NCI-H510A (cell line): ENCODE measurements at regions not wholly inside any gene's neighbourhood (a gene's known extent, or its start where the extent isn't known, plus 50 kb on each side); places are given as distances from the start of the nearest gene placed in this dataset.
"Not testable (repeated sequence)": the region's sequence is repeated elsewhere in the genome, so short reads cannot be mapped to it uniquely, and the experiment has no call there.

Experiments
- DNase-seq: peaks from one replicate; lab custom pipeline; 2025; lab: John Stamatoyannopoulos, UW

DNA sequence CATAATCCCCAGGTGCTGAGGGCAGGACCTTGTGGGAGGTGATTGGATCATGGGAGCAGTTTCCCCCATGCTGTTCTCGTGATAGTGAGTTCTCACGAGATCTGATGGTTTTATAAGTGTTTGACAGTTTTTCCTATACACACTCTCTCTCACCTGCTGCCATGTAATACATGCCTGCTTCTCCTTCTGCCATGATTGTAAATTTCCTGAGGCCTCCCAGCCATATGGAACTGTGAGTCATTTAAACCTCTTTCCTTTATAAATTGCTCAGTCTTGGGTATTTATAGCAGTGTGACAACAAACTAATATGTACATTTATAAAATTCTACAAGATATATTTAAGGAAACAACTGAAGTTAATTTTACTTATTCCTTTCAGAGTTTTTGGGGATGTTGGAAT lies 170.8 kb upstream of the BET1 start:
- DNase-seq, result no peak

DNA sequence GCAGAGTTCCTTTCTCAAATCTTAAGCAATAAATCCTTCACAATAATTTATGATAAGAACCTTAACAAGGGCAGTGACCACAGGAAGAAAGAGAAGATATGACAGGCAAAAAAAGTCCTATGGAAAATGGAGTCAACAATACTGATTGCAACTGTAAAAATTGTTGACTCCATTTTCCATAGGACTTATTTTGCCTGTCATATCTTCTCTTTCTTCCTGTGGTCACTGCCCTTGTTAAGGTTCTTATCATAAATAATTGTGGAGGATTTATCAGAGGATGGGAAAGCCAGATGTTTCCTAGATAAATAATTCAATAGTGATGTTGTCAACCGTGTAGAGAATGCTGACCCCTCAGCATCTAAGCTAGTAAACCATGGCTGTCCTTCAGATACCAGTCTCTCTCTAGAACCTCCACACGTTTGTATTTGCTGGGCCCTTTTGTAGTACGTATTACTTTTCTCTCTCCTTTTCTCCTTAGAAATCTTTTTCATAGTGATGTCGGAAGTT lies 172.6 kb upstream of the BET1 start:
- DNase-seq, result no peak

DNA sequence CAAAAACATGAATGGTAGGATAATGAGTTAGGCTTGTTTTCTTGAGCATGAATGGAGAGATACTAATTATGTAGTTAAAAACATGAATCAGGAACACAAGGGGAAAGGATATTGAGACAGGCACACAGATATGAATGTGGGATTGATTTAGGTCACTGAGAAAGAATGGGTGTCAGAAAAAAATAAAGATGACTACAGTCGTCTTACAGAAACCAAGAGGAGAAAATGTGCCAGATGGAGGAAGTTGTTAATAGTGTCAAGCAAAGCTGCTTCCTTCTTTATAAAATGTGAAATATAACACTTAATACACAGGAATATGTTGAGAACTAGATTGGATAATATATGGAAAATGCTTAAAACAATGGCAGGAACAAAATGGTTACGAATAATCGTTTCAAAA lies 173.3 kb upstream of the BET1 start:
- DNase-seq, result no peak

DNA sequence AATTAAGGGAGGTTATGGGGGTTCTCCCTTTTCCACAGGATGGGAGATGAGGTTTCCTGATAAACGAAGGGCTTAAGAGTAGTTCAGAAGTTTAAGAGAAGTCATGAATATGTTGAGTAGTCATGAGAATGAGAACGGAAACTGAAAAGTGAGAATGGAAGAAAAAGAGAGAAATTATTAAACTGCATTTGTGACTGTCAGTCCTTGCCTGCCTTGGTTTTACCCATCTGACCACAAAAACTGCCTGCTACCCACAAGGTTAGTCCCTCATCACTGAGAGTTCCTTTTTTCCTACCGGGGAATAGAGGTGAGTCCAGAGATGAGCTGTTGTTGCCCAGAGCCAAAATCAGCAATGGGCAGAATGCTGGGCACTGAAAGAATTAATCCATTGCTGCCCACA lies 174.1 kb upstream of the BET1 start:
- DNase-seq, result no peak

DNA sequence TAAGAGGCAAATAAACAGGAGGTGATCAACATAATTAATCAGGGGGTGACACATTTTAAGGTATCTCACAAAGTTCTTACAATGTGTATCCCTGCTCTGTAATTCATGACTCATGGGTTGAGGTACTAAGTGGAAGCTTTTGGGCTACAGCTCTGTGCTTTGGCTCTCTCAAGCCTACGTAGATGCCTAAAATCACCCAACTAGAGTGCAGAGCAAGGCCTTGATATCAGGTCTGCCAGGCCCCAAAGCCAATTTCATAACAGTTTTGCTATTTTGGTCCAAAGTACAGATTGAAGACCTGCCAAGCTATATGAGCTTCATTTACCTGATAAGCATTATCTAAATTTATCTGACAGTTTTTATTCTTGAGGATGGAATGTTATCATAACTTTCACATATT lies 175.3 kb upstream of the BET1 start:
- DNase-seq, result no peak

DNA sequence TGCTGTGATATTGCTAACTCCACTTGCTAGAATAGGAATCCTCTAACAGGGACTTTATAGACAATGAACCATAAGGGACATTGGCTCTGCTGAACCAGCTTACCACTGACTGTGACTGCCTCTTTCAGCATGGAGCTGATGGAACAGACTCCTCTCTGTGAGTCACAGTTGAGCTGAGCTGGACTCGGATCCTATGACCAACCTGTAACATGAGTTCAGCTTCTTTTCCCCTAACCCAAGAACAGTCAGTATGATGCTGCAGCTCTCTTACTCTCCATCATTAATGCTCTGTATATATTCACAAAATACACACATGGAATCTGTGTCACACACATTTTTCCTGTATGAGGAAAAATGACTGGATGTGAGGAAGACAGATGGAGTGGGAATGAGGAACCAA lies 177.9 kb upstream of the BET1 start:
- DNase-seq, result no peak

DNA sequence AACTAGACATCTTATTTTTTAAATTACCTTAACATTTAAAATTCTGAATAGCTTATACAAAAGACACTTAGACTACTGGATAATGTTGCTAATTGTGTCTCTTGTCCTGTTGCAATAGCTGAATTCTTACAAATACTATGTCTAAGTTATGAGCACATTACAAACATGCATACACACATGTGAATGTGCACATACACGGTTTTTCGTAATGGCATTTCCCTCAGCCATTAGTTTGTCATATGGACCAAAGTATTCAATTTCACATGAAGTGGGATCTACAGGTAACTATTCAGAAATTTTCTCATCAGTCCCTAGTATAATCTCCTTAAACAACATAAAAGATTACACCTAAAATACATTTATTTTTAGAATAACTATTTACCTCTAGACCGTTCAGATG lies 178.6 kb upstream of the BET1 start:
- DNase-seq, result no peak

DNA sequence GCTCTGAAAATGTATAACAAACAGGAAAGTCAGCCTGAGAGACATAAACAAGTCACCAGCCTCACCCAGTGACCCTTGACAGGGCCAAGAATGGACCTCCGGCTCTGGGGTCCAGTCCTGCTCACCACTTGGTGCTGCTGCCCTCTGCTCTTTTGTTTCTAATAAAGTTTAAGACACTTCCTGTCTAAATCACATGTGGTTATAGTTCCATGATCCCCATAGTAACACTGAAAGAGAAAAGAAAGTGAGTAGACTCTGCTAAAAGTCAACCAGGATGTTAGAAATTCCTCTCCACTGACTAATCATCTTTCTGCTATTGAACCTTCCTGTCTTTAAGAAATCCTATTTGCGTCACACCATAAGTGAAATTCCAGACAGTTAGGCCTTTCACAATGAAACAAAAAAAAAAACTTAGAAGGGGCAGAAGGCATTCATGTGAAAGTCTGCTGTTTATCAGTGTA lies 179.2 kb upstream of the BET1 start:
- no peak for DNase-seq

DNA sequence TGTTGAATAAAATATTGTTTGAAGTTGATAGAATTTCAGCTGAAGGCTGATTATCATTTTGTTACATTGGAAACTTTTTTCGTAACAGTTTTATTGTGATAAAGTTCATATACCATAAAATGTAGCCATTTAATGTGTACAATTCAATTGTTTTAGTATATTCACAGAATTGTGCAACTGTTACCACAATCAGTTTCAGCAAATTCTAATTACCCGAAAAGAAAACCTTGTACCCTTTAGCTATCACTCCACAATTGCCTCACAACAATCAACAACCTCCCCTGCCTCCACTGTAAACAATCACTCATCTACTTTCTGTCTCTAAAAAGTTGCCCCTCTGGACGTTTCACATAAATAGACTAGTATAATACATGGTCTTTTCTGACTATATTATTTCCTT lies 179.7 kb upstream of the BET1 start:
- DNase-seq, result no peak

DNA sequence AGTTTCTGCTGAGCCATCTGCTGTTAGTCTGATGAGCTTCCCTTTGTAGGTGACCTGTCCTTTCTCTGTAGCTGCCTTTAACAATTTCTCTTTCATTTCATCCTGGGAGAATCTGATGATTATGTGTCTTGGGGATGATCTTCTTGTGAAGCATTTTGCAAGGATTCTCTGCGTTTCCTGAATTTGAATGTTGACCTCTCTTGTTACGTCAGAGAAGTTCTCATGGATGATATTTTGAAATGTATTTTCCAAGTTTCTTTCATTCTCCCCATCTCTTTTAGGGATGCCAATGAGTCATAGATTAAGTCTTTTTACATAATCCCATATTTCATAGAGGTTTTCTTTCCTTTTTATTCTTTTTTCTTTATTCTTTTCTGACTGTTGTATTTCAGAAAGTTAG lies 184.2 kb upstream of the BET1 start:
- DNase-seq, result no peak

DNA sequence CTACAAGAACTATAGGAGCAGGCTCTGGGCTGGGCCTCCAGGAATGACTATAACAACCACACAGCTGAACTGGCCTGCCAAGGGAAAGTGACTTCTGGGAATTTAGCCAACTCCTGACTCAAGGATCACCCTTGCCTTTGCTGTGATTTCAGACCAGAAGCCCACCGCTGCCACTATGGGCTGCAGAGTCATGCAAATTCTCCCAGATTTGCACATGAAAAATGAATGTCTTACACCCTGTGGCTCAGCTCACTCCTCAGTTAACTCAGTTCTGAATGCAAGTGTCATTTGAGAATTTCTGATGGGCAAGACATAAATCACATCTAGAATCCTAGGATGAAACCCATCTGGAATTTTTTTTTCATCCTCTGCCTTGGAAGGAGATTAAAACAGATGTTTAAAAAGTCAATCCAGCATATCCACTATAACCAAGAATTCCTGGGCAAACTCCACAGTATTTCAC lies 186.5 kb upstream of the BET1 start:
- no peak for DNase-seq

DNA sequence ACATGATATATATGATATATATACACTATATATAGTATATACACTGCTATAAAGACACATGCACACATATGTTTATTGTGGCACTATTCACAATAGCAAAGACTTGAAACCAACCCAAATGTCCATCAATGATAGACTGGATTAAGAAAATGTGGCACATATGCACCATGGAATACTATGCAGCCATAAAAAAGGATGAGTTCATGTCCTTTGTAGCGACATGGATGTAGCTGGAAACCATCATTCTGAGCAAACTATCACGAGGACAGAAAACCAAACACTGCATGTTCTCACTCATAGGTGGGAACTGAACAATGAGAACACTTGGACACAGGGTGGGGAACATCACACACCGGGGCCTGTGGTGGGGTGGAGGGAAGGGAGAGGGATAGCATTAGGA lies 190.3 kb upstream of the BET1 start:
- DNase-seq, result not testable (repeated sequence)

DNA sequence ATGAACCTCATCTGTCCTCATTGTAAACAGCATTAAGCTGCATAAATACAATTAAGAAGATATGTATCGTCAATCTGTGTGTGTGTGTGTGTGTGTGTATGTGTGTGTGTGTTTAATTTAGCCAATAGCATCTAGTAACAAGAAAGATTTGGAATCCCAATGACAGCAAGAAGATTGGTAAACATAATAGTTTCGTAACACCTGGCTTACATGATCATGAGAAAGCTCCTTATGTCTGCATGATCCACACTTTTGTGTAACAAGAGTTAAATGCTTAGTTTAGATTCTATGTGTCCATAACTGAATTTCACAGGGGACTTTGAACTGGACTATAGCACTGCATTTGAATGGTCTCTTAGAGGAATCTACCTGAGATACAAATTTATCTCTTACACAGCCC lies 191.0 kb upstream of the BET1 start:
- DNase-seq, result no peak

DNA sequence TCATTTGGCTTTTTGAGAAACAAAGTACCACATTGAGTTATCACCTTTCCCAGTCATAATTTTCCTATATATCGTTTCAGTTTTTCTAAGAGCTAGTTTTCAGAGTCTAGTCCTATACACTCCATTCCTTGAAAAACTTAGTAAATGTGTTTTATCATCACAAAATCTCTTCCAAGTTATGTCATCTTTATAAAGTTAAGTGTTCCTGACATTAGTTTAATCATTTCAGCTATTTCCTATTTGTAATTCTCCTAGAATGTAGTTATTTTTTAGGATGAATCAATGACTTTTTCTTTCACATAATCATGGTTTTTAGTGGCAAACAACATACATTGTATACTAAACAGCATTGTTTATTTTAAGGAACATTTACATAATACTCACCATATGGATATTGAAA lies 191.7 kb upstream of the BET1 start:
- no peak for DNase-seq

DNA sequence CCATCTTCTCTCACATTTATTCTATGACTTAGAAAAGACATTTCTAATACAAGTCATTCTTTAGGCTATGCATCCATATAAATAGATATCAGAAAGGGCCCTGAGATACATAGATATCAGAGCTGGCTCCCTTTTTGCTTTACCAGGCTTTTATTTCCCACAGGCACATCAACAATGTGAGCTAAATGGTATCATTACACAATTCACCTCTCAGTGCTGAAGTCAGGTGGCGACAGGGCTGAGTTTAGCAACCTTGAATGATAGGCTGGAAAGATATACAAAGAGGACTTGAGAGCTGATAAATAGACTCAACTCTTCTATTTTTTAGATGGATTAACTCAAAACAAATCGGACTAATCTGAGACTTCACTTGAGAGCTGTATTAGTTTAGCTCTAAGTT lies 189.2 kb upstream of the COL1A2 start:
- DNase-seq, result no peak

DNA sequence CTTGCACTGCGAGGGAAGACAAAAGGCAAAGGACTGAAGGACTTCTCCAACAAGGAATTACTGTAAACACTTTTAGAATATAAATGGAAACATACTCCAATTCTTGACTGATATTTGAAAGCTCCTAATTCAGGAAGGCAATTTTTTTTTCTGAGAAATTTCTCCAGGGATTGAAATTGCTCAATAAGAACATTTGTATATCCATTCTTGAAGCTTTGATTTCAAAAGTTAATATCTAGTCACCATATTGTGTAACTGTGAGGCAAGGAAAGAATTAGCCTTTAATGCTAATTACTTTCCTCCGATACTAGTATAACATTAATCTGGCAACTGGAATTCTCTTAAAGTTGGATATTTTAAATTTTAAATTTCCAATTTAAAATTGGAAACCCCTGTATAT lies 188.4 kb upstream of the COL1A2 start:
- DNase-seq, result no peak

DNA sequence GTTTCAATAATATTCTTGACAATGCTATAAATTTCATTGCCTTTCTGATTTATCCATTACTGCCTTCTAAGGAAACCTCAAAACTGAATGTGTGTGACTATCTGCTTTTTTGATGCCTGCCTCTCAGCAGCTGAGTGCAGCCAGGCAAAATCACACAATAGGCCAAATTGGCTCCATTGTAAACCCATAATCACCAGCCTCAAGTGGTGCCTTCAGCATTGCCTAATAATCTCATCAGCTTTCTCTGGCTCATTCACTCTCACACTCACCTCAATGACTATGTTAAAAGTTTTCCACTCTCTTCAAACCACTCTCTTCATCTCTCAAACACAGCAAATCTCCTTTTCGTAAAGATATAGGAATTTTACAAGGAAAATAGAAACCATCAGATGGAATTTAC lies 182.5 kb upstream of the COL1A2 start:
- no peak for DNase-seq

DNA sequence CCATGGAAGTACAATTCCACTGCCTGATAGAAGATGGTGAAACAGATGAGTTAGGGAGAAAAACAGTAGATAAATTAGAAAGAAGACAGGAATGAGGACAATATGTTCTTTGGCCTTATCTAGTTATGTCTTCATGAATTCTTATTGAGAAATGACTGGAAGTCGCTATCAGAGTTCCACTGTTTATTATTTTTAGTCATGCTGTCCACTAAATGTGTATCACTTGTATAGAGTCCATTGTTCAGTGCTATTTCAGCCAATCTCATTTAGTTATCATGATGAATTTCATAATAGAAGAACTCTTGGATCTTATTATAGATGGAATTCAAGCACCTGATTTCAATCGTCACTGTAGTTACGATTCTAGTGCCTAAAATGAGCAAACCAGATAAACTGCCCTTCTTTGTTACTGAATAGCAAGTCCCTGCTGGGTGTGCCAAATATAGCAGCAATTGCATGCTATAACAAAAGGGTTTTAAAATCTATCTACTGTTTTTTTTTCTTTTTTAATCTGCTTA lies 177.7 kb upstream of the COL1A2 start:
- DNase-seq, result no peak

DNA sequence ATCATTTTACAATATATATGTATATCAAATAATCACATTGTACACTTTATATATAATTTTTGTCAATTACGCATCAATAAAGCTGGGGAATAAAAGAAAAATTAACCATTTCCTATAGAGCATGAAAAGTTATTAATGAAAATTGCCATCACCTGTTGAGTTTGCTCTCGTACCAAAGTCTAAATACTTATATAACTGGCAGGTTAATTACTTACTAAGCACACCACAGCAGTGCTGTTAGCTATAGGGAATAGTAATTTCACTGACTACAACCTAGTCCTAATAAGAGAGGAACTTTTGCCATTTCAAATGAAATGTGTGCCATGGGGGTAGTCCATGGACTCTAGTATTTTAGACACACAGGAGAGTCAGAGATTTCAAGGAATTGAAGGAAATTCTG lies 176.9 kb upstream of the COL1A2 start:
- DNase-seq, result no peak

DNA sequence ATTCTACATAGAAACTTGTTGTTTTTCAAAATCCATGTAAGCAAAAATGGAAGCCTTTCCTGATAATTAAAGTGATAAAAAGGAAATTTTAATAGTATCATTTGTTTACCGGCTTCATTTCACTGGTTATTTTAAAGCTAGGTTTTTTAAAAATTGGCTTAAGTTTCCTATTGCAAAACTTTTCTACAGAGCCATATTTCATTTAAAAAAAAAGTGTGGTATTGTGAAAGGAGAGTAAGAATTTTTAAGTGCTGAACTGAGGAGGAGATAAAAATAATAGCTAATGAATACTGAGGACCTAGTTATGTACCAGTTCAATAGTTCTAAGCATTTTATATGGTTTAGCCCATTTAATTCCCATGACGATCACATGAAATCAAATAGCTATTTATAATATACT lies 172.2 kb upstream of the COL1A2 start:
- no peak for DNase-seq

DNA sequence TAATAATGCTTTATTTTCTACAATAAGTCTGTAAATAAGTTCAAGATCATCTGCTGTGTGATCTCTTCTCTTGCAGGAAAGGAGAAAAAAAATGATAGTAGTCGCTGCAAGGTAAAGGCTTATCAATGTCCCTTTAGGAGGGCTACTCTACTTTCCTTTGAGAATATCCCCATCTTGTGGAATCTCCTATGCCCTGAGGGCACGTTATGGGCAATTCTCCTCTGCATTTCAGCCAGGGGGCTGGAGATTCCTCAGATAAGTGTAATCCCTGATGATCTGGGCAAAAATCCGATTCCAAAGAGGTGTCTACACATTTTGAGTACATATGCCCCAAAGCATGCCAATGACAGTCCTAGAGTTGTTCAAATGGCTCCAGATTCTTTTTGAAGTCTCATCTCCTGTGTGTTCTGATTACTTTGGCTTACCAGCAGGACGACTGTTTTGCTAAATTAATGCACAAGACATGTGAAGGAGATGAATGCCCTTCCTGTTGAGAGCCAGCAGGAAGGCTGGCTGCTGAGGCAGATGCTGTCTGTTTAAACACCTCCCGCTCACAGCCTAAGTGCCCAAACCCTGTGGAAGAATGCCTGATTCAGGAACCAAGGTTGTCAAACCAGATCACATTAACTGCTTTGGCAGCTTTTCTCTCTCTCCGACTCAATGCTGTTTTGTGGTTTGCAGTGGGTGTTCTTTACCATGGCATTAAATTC lies 171.2 kb upstream of the COL1A2 start:
- peak; percentile 3 for DNase-seq

DNA sequence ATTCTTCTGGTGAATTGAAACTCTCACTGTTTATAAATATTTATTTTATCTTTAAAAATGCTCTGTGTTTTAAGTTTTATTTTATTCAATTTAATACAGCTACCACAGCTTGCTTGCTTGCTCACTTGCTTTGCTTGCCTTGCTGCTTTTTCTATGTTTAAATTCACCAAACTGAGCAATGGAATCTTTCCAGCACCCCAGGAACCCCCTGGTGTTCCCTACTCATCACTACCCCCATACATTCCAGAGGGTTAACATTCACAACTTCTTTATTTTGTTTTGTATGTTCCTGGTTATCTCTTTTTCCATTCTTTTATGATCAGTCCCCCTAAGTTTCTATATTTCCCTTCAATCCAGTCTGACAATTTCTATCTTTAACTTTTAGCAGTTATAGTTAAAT lies 166.5 kb upstream of the COL1A2 start:
- no peak for DNase-seq

DNA sequence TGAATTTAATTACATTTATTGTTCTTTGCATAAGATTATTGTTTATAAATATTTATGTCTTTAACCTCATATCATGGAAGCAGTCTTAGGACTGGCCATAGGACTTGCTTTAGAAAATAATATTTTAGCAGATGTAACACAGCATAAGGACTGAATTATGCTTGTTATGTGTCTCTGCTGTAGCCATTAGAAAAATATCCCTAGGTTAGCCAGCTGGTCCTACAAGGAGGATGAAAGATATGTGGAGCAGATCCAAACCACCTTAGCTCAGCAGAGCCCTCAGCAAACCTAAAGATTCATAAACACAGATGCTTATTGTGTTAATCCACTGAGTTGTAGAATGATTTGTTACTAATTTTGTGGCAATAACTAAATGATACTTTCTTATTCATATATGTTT lies 166.0 kb upstream of the COL1A2 start:
- no peak for DNase-seq

DNA sequence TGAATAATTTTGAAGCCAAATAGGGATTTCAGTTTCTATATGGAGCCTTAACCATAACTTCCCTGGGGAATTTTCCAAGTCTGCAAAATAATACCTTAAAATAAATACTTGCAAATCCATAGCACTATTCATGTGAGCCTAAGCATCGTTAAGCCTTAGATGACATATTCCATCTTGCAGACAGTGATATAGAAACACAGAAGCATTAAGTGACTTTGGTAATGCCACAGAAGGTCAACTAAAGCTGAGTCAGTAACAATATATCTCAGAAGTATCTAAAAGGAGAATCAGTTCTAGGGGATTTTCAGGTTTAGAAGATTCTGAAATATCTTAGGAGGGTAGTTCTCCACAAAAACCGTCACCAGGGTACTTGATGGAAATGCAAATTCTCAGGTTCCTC lies 163.4 kb upstream of the COL1A2 start:
- DNase-seq, result no peak
